ENCODE measurements at regions not wholly inside any gene's neighbourhood (a gene's known extent, or its start where the extent isn't known, plus 50 kb on each side); places are given as distances from the start of the nearest gene placed in this dataset.
"Not testable (repeated sequence)": the region's sequence is repeated elsewhere in the genome, so short reads cannot be mapped to it uniquely, and the experiment has no call there.

DNA sequence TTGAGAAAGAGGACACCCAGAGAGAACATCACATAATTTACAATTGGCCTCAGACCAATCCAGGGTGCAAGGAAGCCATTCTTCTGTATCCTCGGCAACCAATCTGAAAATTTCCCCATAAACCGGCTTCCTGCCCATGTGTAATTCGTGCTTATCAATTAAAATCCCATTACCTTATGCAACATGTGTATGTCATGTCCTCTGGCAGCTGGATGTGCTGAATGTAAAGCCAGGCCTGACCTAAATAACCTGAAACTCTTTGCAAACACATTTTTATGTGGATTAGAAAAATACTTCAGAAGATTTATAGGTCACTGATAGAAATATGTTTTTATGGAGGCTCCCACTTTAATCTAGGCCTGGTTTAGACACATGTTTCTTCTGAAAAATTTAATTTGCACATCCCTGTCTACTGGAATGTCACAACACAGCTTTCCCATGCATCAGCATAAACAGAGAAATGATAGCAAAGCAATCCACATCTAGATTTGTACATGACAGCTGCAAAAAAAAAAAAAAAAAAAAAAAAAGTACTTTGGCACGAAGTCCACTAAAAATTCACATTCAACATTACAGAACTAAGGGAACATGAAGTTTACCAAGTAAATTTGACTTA, 69.4 kb upstream of the SAMSN1 start:
- no peak for DNase-seq (ENCODE audit: low read depth, low spot score)

DNA sequence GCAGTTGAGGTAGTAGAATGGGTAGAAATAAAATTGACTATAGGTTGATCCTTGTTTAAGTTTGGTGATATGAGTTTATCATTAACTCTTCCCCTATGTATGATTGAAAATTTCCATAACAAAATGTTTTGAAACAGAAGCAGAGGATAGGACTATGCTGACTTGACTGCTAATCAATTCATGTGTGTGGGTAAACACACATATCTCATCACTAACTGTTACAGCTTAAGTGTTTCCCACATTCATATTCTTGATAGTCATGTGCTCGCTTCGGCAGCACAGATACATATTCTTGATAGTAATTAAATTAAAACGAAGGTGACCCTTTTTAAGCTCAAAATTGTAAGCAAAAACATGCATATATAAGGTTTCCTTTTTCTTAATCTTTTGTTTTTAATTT, 68.2 kb upstream of the SAMSN1 start:
- no peak for DNase-seq (ENCODE audit: low read depth, low spot score)

DNA sequence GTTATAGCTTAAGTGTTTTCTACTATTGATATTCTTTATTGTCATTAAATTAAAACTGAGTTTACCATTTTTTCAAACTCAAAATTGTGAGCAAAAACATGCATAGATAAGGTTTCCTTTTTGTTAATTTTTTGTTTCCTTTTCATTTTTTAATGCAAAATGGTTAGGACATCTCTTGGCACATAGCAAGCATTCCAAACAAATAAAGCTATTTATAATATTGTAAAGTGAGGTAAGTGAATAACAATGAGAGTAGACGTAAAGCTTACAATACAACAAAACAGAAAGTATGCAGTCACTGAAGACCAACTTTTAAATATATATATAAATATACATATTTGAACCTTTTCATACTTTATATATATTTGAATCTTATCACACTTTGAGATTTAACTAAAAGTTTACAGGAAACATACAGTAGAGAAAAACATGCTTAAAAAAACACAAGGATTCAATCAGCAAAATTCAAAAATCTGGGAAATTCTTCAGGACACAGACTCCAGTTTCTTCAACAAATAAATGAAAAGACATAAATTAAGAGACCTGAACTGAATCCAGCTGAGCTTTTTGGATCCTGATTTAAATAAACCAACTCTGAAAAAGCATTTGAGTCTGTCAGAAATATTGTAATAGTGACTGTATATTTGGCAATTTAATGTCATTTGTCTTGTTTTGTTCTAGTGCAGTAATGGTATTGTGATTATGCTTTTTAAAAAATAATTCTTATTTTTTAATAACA, 67.5 kb upstream of the SAMSN1 start:
- DNase-seq (ENCODE audit: low read depth, low spot score) = no peak

DNA sequence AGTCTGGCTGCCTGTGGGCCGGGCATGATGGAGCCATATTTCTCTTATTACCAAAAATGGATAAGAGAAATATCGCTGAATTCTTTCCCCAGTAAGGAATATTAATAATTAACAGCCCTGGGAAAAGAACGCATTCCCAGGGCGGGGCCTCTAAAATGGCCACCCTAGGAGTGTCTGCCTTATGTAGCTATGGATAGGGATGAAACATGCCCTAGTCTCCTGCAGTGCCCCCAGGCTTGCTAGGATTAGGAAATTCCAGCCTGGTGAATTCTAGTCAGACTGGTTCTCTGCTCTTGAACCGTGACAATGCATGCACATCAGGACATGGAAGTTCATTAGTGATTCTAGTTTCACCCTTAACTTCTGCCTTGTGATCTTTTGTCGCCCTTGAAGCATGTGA, 64.0 kb upstream of the SAMSN1 start:
- not testable (repeated sequence) for DNase-seq (ENCODE audit: low read depth, low spot score)

- DNase-seq (ENCODE audit: low read depth, low spot score) = no peak
These were observed 63.2 kb upstream of the SAMSN1 start for GRCh38 chr21:14609274-14609673.

GRCh38 chr21:14607262-14607661, 61.1 kb upstream of the SAMSN1 start:
- DNase-seq (ENCODE audit: low read depth, low spot score) = no peak

- DNase-seq (ENCODE audit: low read depth, low spot score) = peak; percentile 49
These were observed 57.1 kb upstream of the SAMSN1 start for GRCh38 chr21:14603202-14603601.

- no peak for DNase-seq (ENCODE audit: low read depth, low spot score)
These were observed 56.4 kb upstream of the SAMSN1 start for GRCh38 chr21:14602382-14602958.

GRCh38 chr21:14600569-14601297, 54.6 kb upstream of the SAMSN1 start:
- no peak for DNase-seq (ENCODE audit: low read depth, low spot score)

GRCh38 chr21:14598065-14598464, 52.0 kb upstream of the SAMSN1 start:
- no peak for DNase-seq (ENCODE audit: low read depth, low spot score)

Data from astrocyte of the hippocampus (primary cell).